NAMALWA (cell line): ENCODE measurements at regions not wholly inside any gene's neighbourhood (a gene's known extent, or its start where the extent isn't known, plus 50 kb on each side); places are given as distances from the start of the nearest gene placed in this dataset.

Source experiments
- DNase-seq: peaks from one replicate; pipeline ENCODE4 v3.0.0-alpha.2; 2015; ENCODE audit warnings: low spot score

DNA sequence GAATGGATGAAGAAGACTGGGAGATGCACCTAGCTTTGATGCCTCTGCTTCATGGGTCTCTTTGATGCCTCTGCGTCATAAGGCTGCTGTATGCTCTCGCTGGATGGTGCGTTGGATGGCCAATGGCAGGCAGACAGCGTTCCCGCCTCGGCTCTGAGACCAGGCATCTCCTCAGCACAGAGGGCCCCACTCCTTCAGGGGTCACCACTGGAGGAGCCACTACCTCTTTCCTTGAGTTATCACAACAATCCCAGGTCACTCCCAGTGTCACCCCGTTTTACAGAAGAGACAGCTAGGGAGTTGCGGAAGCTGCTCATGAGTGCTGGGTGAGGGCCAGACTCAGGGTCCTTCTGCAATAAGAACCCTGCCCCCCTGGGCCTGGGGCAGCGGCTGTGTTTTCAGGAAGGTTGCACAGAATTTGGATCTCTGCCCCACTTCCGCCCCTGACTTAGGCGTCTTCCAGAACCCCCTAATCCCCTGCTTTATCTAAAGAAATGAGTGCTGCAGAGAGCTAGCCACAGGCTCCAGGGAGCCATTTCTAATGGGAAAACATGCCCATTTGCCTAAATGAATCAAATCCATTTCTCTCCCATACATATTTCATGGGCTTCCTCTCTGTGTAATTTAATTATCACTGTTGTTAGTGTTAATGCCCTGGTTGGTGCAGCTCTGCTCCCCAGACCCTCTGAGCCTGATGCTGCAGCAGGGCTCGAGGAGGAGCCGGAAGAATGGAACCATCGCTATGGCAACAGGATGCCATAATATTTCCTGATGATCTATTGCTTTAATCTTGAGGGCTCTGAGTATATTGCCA, 131.8 kb upstream of the HS6ST1 start:
- no peak for DNase-seq

DNA sequence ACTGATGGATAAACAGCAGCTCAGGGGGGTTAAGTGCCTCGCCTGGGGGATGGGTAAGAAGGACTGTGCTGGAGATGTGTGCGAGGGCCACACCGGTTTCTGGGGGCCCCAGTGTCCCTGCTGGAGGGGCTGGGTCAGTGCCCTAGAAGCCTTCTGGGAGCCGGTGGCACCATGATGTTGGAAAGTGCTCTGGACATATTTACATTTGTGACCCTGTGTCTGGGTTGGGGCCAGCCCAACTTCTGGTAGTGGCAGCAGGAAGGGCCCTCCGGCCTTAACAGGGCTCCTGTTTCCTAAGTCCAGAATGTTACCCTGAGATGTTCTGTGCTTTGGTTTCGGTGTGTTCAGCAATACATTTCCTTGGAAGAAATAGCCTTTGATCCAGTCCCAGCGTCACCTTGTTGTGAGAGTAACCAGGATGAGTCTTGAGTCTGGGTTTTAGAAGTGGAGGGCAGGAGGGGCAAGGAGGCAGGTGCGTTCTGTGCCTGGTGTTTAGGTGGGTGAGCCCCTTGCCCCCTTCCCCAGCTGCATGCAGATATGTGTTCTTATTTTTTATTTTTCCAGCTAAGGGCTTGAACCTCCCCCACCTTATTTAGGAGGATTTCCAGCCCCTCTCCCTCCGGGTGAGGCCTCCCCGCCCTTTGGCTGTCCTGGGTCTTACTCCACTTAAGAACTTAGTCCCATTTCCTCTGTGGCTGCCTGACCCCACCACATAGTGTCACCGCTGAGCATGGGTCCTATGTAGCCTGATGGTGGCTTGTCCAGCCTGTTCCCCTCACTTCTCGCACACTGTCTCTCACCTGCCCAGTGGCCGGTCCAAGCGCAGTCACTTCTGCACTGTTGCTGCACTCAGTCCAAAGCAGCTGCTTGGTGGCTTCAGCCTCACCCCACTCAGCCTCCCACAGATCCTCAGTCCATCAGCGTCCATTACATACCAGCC, 132.7 kb upstream of the HS6ST1 start:
- DNase-seq = no peak

DNA sequence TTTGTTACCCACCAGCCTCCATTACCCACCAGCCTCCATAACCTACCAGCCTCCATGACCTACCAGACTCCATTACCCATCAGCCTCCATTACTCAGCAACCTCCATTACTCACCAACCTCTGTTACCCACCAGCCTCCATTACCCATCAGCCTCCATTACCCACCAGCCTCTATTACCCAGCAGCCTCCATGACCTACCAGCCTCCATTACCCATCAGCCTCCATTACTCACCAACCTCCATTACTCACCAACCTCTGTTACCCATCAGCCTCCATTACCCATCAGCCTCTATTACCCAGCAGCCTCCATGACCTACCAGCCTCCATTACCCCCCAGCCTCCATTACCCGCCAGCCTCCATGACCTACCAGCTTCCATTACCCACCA, 133.3 kb upstream of the HS6ST1 start:
- no peak for DNase-seq

DNA sequence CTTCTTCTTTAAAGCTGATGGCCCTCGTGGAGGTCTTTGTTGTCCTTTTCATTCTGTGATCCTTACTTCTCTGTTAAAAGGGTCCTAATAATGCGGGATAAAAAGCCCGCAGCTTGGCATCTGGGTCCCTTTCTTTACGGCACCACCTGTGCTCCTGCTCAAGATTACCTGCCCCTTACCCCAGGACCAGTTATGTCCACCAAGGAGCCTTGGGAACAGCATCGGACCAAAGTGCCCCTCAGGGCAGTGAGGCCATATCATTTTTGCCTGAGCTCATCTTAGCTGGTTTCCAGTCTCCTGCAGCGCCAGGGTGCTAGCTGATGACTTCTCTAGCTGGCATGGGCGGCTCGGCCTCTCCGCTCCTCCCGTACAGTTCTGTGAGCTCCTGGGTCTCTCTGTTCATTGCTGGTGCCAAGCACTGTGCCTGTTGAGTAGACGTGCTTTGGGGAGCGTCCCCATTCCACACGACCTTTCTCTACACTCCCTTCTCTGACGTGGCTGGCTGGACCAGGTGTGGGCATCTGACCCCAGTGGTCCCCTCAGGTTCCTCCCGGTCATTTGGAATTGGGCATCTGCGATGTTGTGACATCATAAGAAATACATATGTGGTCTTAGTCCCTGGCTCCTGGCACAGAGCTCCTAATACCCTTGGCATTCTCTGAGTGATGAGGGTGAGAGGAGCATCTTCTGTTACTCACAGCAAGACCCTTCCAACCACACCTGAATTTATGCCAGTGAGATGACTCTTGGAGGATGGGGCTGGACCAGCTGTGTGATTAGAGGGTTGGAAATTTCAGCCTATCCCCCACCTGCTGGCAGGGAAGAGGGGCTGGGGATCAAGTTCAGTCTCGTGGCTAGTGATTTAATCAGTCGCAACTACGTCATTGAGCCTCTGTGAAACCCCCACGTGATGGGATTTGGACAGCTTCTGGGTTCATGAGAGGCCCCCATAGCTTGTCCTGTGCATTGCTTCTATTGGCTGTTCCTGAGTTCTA, 134.2 kb upstream of the HS6ST1 start:
- no peak for DNase-seq

DNA sequence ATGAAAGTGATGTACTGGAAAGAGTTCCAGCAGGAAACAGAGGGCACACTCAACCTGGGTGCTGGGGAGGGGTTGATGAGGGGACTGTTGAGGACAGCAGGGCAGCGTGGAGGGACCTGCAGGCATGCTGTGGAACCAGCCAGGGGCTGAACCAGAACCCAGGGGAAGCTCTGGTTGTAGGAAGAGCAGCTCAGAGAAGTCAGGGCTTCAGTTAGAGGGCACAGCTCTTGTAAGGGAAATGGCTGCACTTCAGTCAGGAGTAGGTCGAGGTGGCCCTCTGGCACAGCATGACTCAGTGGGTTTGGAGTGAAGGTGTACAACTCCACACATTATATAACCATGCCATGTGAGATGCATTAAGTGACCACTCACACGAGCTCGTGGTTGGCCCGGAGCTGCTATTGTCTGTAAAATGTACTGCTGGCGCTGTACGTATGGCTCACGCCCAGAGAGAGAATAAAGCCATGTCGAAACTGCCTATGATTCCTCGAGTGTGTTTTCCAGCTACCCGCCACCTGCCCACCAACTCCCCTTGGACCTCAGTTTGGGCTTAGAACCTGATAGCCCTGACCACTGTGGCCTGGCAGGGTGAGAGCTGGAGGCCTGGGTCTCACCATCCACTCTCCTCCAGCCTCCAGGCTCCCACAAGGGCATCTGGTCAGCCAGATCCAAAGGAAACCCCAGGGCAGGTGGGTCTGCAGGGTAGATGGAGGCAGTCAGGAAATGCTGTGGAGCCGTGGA, 136.5 kb upstream of the HS6ST1 start:
- DNase-seq = no peak

DNA sequence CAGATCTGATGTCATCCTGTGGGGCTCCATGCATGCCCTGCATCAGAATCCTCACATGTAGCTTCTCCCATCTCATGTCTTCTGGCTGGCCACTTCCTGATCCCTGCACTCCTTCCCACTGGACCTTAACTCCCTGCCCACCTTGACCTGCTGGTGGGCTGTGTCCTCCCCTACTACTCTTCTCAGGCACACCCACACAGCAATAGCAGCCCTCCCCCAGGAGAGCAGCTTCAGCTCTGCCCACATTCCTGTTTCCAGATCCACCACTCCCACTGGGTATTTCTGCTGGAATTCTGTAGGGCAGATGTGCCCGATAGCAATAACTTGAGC, 137.0 kb upstream of the HS6ST1 start:
- no peak for DNase-seq

DNA sequence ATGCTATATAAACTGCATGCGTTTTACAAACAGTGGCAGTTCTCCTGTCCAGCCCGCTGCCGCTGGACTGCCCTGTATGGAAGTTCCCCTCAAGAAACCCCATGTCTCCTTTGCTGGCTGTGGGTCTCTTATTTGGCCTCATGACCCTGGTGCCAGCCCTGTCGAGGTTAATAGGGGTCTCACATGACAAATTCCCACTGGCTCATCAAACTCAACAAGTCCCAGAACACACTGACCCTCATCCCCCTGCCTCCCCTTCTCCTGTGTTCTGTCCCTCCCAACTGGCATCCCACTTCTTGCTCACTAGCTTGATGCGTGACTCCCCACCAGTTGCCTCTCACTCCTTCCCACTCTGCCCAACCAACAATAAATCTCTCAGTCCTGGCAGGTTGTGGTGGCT, 137.6 kb upstream of the HS6ST1 start:
- DNase-seq = no peak

DNA sequence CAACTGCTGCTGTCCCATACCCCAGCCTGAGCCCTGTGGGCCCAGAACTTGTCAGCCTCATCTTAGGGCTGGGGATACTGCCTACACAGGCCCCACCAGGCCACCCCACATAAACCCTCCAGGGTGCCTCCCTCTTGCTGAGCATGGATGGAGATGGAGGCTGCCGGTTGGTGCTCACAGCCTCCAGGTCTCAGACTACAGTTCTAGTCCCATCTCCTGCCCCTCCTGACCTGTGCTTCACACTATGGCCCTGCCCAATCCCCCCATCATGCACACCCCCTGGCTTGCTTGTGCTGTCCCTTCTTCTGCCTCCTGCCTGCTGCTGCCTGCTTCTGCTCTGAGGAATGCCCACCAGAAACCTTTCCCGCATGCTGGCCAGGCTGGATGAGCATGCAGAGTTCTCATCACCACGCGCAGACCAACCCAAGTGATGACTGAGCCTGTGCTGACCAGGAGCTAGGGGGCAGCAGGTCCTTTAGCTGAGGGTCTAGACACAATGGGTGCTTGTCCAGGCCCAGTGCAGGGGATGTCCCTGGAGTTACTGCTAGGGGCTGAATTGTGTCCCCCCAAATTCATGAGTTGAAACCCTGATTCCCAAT, 138.4 kb upstream of the HS6ST1 start:
- no peak for DNase-seq

DNA sequence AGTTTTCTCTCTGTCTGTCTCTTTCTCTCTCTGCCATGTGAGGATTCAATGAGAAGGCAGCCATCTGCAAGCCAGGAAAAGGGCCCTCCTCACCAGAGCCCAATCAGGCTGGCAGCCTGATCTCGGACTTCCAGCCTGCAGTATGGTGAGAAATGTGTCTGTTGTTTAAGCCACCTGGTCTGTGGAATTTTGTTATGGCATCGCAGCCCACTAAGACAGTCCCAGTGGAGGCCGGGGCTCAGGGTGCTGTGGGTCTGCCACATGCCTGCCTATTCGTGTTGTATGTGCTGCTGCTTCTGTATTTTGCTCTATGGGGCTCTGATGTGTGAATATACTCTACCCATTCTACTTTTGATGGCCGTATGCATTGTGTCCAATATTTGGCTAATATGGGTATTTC, 139.0 kb upstream of the HS6ST1 start:
- no peak for DNase-seq

DNA sequence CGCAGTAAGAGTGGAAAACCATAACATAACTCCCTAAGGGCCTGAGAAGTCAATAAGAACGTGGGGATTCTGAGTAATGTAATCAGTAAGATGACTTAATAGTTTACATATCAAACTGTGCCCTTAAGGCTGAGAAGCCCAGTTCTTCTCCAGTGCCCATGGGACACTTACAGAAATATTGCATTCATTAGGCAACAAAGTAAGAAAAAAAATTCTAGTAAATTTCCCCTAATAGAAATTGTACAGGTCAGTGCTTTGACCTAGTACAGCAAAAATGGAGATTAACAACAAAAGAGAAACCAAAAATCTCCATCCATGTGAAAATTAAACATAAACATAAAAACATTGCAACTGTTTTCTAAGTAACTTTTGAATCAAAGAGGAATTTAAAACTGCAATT, 139.8 kb upstream of the HS6ST1 start:
- DNase-seq = no peak

DNA sequence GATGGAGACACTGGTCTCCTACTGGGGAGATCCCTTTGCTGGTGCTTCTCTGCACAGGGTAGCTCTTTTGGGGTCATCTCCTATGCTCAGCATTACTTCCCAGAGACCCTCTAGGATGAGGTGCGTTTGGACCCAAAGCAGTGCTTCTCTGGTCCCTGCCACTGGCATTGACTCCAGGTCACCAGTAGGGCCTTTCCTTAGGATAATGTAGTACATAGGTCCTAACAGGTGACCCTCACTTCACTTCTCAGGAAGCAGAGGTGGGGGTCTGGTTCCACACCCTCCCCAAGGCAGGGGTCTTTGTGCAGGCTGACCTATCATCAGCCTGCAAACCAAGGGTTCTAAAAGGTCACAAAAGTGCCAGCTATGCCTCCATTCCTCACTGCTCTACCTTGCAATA, 145.8 kb upstream of the HS6ST1 start:
- no peak for DNase-seq

DNA sequence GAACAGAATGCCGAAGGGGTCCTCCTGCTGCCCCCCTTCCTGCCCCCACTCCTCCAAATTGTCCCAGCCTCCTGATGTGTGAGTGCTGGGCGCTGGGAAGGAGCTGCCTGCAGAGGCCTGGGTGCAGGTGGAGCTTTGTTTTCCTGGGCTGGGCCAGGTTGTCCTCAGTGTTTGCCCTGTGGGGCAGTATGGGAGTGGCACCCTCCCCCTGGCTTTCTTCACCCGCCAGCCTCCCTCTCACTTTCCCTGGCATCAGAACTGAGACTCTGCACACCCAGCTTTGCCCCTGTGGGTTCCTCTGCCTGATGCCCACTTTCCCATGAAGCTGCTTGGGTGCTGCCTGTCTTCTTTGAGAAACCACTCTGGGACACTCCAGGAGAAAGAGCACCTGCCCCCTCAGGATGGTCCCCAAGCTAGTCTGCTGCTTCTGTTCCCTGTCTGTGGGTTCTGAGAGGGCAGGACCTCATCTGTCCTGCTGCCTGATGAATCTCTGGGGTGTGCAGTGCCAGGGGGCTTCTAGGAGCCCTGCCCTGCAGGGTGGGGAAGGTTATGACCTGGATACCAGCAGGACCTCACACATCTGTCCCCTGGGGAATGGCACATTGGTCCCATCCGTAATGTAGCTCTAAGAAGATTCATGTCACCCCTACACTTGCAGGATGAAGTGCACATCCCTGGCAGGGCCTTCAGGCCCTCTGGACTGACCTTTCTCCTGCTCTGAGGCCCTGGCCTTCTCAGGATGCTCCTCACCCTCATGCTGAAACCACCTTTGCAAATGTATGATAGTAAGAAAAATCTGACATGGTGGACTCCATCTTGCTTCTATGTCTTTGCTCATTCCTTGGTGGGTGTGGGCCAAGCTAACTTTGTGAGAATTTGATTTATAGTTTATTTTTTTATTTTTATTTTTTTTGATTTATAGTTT, 146.8 kb upstream of the HS6ST1 start:
- no peak for DNase-seq

DNA sequence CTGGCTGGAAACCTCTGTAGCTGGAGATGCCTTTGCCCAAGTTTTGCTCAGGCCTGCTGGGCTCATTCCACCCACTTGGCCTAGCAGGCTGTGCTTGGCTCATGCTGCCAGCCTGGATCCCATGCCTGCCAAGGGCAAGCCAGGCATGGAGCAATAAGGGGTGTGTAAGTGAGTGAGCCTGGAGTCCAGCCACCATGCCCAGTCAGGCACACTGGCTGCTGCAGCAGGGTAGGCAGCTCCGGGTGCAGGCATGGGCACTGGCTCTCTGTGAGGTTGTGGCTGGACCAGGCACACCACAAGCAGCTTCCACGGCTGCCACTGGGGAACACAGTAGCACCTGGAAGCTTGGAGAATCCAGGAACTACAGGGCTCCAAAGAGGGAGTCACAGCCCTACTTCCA, 147.7 kb upstream of the HS6ST1 start:
- no peak for DNase-seq

DNA sequence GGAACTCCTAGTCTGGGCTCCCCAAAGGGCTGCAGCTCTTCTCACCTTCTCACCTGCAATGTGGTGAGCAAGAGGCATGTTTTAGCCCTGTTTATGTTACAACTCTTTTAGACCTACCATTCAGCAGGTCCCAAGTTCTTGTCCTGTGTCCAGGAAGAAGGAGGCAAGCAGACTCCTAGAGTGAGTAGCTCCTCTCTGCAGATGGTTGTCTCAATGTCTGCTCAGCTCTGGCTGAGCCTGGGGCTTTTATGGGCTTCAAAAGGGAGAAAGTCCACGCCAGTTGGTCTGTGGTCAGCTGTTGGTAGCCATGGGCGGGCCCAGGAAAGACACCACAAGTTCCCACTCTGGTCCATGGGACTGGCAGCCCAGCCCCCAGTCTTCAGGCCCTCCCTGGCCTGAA, 148.1 kb upstream of the HS6ST1 start:
- no peak for DNase-seq

DNA sequence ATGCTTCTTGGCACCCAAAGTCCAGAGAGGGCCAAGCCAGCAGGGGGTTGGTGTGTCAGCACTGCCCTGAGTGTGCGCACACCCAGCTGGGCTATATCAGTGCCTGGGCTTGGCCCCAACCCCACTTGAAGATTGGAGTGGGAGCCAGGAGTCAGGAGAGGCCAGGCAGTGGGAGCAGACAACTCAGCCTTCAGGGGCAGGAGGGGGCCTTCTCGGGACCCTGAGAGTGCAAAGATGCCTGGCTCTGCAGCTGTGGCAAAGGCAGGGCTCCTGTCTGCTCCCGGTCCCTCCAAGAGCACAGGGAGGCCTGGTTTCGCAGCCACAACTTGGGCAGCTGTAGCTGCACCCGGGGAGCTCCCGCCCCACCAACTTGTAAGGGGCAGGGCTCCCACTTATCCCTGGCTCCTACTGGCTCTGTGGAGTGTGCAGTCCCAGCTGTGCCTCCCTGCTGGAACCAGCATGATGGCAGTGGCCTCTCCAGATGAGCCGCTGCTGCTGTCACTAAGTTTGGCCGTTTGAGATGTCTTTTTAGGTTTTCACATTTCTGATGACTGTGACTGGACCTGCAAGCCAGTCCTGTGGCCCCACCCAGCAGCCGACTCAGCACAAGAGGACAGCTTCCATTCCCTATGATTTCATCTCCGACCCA, 148.8 kb upstream of the HS6ST1 start:
- DNase-seq = no peak

DNA sequence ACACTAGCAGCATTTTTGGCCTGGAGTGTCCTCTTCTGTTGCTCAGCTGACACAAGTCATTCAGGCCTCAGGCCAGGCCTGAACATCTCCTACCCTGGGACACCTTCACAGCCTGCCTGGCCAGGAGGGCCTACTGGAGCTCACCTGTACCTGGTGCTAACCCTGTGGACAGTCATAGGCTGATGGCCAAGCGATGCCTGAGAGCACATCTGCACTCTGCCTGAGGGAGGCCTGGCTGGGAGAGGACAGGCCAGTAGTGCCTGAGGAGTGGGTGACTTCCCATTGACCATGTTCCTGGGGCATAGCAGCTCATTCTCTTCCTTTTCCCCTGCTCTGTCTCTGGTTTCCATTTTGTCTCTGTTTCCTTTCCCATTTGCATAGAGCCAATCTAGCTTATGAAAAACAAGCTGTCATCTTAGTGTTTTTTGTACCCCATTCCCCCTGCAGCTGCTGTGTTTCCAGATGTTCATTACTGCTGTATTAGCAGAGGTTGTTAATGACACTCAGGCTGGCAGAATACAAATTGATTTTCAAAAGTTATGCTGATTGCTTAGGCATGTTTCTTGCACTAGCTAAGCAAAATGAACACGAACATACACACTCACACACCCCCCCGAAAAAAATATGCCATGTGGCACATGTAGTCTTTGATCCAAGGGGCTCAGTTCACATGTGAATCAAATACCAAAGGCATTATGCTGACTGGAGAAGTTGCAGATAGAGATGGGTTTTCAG, 149.7 kb upstream of the HS6ST1 start:
- no peak for DNase-seq

DNA sequence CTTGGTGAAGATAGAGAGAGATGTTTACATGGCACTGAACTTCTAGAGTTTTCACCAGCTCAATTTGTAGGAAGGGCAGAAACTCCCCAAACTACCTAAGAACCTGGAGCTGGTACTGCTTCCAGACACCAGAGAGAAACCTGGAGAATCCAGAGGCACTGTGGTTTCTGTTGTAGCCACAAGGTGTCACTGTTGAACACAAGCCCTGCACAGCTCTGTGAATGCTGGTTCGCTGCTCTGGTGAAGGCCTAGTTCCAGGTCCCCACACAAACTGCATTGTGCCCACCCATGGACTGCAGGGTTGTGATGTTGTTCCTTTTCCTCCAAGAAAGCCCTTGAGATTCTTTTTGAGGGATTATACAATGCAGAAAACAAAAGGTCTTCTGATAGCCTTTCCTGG, 150.5 kb upstream of the HS6ST1 start:
- DNase-seq = peak; percentile 42

DNA sequence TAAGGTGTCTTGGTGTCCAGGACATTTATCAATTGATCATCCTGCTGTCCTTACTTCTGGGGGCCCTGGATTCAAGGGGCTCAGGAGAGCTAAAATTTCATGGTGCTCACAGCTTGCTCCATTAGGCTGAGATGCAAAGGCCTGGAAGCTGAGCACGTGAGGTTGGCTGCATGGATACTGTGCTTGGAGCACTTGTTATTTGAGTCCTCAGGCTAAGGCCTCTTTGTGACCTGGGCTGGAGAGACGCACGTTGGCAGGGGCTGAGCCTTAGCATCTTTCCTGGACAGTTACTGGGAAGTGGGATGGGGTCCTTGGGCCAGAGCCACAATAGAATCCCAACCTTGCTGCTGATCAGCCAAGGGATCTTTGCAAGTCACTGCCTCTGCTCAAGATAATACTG, 151.2 kb upstream of the HS6ST1 start:
- DNase-seq = no peak

DNA sequence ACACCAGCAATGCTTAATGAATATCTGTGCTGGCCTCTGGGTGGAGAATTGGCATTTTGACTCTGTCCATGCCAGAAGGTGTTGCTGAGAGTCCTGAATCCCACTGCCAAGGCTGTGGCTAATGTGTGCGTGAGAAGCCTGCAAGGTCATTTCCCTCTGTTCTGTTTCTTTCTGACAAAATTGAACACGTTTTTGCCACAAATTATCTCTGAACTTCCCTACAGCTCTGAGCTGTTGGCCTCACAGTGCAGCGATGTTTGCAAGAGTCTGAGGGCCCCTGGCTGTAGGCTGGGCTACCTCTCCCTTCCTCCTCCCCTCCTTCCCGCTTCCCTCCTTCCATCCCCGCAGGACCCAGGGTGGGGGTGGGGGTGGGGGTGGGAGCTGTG, 154.1 kb upstream of the HS6ST1 start:
- DNase-seq = no peak
